ENCODE measurements at regions not wholly inside any gene's neighbourhood (a gene's known extent, or its start where the extent isn't known, plus 50 kb on each side); places are given as distances from the start of the nearest gene placed in this dataset.

DNA sequence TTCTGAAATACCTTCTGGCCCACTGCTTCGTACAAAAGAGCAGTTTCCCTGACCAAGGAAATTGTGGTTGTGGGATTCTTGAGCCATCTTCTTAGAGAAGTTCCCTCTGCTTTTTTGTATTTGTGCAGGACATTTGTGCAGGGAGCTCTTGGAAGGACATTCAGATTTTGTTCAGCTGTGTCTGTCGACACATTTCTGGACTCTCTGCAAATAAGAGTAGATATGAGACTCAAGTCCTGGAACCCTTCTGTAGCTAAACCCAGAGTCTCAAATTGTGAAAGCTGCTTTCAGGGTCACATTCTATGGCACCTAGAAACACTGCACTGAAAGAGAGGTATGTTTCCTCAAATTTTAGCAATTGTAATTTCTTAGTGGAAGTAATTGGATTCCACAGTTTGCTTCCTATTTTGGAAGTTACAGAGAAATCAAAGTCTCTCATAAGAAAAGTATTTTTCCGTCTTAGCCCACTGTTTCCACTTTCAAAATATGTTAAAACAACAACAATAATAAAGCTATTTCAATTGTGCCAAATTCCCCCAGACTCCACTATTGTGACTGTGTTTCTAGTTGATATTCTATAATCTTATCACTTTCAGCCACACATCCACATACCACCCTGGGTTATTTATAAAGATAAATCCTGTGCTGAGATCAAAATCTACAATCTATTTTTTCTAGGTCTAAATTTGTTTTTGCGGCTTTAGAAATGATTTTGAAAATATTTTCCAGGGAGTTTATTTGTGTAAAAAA is 224.0 kb downstream of the COG6 start:
- Histone ChIP-seq H3K9me3 (peaks cover 0 to 6% (median 0%) of the 10 kb centered on the region in 4 donors), H3K4me1 (no peaks in the 10 kb centered on the region), H3K4me3 (no peak overlapping the region), H3K27ac (no peak overlapping the region), H3K27me3 (no peaks in the 10 kb centered on the region), H3K36me3 (no peaks in the 10 kb centered on the region)
- no peak for DNase-seq
- no peak for ATAC-seq
- intact Hi-C loops (cut with DNase I), result no loop called here
- no peak for TF ChIP-seq POLR2A (IDR thresholded peaks at IDR 0.05)
- TF ChIP-seq, protein P1, sequence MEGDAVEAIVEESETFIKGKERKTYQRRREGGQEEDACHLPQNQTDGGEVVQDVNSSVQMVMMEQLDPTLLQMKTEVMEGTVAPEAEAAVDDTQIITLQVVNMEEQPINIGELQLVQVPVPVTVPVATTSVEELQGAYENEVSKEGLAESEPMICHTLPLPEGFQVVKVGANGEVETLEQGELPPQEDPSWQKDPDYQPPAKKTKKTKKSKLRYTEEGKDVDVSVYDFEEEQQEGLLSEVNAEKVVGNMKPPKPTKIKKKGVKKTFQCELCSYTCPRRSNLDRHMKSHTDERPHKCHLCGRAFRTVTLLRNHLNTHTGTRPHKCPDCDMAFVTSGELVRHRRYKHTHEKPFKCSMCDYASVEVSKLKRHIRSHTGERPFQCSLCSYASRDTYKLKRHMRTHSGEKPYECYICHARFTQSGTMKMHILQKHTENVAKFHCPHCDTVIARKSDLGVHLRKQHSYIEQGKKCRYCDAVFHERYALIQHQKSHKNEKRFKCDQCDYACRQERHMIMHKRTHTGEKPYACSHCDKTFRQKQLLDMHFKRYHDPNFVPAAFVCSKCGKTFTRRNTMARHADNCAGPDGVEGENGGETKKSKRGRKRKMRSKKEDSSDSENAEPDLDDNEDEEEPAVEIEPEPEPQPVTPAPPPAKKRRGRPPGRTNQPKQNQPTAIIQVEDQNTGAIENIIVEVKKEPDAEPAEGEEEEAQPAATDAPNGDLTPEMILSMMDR (IDR thresholded peaks at IDR 0.05), result no peak
- 35% methylated on average over 3 of the region's 4 CpGs for WGBS (ENCODE audit: insufficient coverage, low coverage, low lambda C conversion rate, missing lambda C conversion rate)

DNA sequence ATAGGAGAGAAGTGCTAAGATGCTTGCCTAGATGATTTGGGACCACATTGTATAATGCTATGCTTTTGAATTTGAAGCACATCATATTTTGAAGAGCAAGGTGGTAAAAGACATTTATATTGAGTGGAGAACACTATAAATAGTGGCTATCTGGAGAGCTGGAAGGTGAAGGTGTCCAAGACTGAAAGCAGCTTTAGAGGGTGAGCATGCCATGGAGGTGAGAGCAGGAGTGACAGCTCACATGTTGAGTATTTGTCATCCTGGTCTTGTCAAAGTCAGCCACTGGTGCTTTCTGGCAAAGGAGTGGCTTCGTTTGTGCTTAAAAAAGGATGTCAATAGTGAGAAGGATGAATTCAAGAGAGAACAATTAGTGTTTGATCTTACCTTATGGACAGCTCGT is 225.9 kb downstream of the COG6 start:
- Histone ChIP-seq H3K36me3 (no peaks in the 10 kb centered on the region), H3K9me3 (peaks cover 0 to 9% (median 0%) of the 10 kb centered on the region in 4 donors), H3K27me3 (no peaks in the 10 kb centered on the region), H3K27ac (no peak overlapping the region), H3K4me1 (no peaks in the 10 kb centered on the region), H3K4me3 (no peak overlapping the region)
- ATAC-seq (no peak), DNase-seq (no peak)
- intact Hi-C loops (cut with DNase I), result no loop called here
- 40% methylated on average over 2 of the region's 2 CpGs for WGBS (ENCODE audit: insufficient coverage, low coverage, low lambda C conversion rate, missing lambda C conversion rate)
- no peak for TF ChIP-seq POLR2A (IDR thresholded peaks at IDR 0.05)
- TF ChIP-seq, protein P1 (IDR thresholded peaks at IDR 0.05), result no peak

DNA sequence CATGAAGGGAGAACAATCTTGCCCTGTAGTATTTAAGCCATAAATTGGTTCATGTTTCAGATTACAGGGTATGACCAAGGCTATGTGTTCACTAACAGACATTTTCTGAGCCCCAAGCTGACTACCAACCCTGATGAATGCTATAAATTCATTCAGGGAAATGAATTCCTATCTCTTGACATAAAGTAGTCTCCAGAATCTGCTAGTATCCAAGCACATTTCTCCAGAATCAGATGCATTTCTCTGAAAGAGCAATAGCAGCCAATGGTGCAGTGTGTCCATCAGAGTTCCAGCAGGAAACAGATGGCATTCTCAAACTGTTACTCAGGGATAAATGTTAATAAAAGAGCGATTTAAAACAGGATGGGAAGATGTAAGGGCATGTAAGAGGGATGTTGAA is 226.4 kb downstream of the COG6 start:
- Histone ChIP-seq H3K27me3 (no peaks in the 10 kb centered on the region), H3K4me3 (no peak overlapping the region), H3K9me3 (peaks cover 0 to 9% (median 0%) of the 10 kb centered on the region in 4 donors), H3K36me3 (no peaks in the 10 kb centered on the region), H3K27ac (no peak overlapping the region), H3K4me1 (no peaks in the 10 kb centered on the region)
- intact Hi-C loops (cut with DNase I), result no loop called here
- TF ChIP-seq, protein P1 (IDR thresholded peaks at IDR 0.05), result no peak
- 8% methylated on average over 1 of the region's 1 CpG for WGBS (ENCODE audit: insufficient coverage, low coverage, low lambda C conversion rate, missing lambda C conversion rate)
- no peak for ATAC-seq
- no peak for DNase-seq

DNA sequence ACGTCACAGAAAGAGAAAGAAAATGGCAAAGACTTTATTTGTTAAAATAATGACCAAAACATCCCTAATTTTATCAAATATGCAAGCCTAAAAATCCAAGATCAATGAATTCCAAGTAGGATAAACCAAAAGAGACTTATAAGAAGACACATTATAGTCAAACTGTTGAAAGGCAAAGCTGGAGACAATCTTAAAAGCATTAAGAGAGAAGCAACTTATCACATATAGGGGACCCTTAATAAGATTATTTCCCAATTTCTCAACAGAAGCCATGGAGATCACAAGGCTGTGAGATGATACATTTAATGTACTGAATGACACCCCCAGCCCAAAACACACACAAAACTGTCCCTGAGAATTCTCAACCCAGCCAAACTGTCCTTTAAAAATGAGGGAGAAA is 228.7 kb downstream of the COG6 start:
- intact Hi-C loops (cut with DNase I), result no loop called here
- WGBS (ENCODE audit: insufficient coverage, low coverage, low lambda C conversion rate, missing lambda C conversion rate), result 8% methylated on average over 1 of the region's 1 CpG
- Histone ChIP-seq H3K27ac (no peak overlapping the region), H3K27me3 (no peaks in the 10 kb centered on the region), H3K9me3 (peaks cover 0 to 9% (median 0%) of the 10 kb centered on the region in 4 donors), H3K4me1 (no peaks in the 10 kb centered on the region), H3K36me3 (no peaks in the 10 kb centered on the region), H3K4me3 (no peak overlapping the region)
- TF ChIP-seq, protein P1 (IDR thresholded peaks at IDR 0.05), result no peak
- TF ChIP-seq POLR2A (IDR thresholded peaks at IDR 0.05), result no peak
- ATAC-seq (no peak), DNase-seq (no peak)

Measured in right lobe of liver (tissue), 6 donors.